Gastrocnemius medialis (tissue), 4 donors: ENCODE measurements at regions not wholly inside any gene's neighbourhood (a gene's known extent, or its start where the extent isn't known, plus 50 kb on each side); places are given as distances from the start of the nearest gene placed in this dataset.

Experiments used
- POLR2A ChIP-seq, 2 donors: fragments of 450-650 bp; IDR thresholded peaks; one replicate each; pipeline ENCODE4 v1.6.1; 2017; ENCODE audit warnings: antibody characterized with exemption in 2 of 2, mild to moderate bottlenecking in 2 of 2, moderate library complexity in 2 of 2
- TF ChIP-seq, protein P1 (sequence below), 5 experiments: fragments of 450-650 bp in 3 of 5; fragments of 200-600 bp in 2 of 5; sonication (generic) in 2 of 5; IDR thresholded peaks in 4 of 5; conservative IDR thresholded peaks in 1 of 5; 1 replicate in 4 of 5; 2 replicates in 1 of 5; pipeline ENCODE4 v1.5.1; 2016 to 2019; ENCODE audit warnings: antibody characterized with exemption in 5 of 5, mild to moderate bottlenecking in 3 of 5, moderate library complexity in 3 of 5

DNA sequence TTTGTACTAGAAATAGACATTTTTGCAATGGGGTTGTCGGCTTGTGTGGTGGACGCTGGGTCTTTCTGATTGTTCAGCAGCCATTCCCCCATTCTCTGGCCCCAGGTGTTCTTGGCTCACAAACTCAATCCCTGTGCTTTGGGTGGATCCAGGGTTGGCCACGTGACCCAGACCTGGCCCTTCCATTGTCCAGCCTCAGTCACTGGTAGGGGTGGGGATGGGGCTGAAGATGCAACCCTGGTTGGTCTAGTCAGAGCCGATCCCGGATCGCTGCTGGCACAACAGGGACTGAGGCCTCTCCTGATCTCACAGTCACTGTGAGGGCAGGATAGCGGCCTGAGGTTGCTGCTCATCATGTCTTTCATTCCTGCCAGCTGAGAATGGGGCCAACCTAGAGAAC lies 365.3 kb upstream of the SULF2 start:
- no peak for TF ChIP-seq POLR2A (IDR thresholded peaks at IDR 0.05)
- TF ChIP-seq, protein P1, sequence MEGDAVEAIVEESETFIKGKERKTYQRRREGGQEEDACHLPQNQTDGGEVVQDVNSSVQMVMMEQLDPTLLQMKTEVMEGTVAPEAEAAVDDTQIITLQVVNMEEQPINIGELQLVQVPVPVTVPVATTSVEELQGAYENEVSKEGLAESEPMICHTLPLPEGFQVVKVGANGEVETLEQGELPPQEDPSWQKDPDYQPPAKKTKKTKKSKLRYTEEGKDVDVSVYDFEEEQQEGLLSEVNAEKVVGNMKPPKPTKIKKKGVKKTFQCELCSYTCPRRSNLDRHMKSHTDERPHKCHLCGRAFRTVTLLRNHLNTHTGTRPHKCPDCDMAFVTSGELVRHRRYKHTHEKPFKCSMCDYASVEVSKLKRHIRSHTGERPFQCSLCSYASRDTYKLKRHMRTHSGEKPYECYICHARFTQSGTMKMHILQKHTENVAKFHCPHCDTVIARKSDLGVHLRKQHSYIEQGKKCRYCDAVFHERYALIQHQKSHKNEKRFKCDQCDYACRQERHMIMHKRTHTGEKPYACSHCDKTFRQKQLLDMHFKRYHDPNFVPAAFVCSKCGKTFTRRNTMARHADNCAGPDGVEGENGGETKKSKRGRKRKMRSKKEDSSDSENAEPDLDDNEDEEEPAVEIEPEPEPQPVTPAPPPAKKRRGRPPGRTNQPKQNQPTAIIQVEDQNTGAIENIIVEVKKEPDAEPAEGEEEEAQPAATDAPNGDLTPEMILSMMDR (IDR thresholded peaks at IDR 0.05 in 4 of 5, conservative IDR thresholded peaks at IDR 0.05 in 1 of 5) = no peak
